HK-2 (cell line): ENCODE measurements at regions not wholly inside any gene's neighbourhood (a gene's known extent, or its start where the extent isn't known, plus 50 kb on each side); places are given as distances from the start of the nearest gene placed in this dataset.

Source experiments
- DNase-seq: peaks from one replicate; pipeline ENCODE4 v3.0.0-alpha.2; 2018; ENCODE audit not compliant: unreplicated experiment

GRCh38 chr5:93791518-93791972 is 50.1 kb upstream of the POU5F2 start:
- DNase-seq, result no peak
